Breast epithelium (tissue), 3 donors: ENCODE measurements at regions not wholly inside any gene's neighbourhood (a gene's known extent, or its start where the extent isn't known, plus 50 kb on each side); places are given as distances from the start of the nearest gene placed in this dataset.

ENCODE experiments used
- POLR2A ChIP-seq: fragments of 450-650 bp; IDR thresholded peaks from one replicate; pipeline ENCODE4 v1.6.1; 2016; ENCODE audit warnings: antibody characterized with exemption, mild to moderate bottlenecking, moderate library complexity
- POLR2AphosphoS5 ChIP-seq, 3 donors: sonication (generic); formaldehyde crosslinking; IDR thresholded peaks; one replicate each; pipeline ENCODE4 v1.6.1; 2017; ENCODE audit warnings: antibody characterized with exemption in 3 of 3
- TF ChIP-seq, protein P1 (sequence below), 3 donors: fragments of 450-650 bp; IDR thresholded peaks; one replicate each; pipeline ENCODE4 v1.5.1; 2016 to 2017; ENCODE audit warnings: antibody characterized with exemption in 3 of 3, mild to moderate bottlenecking in 3 of 3, moderate library complexity in 3 of 3

DNA sequence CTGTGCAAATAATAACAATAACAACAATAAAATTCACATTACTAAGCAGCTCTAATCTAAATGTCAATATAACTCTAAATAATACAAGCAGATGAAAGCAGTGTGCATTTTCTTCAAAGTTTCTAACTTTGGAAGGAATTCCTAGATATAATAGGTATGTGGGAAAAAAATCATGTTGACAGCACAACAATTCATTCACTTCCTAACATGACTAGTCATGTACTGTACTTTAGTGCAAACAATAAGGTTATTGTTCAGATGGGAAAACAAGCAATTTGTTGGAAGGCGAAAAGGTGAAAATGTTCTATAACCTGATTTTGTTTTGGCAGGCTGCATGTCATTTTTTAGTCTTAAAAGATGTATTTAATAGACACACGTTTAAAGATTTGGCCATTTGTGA lies 484.3 kb upstream of the JAG1 start:
- TF ChIP-seq, protein P1, sequence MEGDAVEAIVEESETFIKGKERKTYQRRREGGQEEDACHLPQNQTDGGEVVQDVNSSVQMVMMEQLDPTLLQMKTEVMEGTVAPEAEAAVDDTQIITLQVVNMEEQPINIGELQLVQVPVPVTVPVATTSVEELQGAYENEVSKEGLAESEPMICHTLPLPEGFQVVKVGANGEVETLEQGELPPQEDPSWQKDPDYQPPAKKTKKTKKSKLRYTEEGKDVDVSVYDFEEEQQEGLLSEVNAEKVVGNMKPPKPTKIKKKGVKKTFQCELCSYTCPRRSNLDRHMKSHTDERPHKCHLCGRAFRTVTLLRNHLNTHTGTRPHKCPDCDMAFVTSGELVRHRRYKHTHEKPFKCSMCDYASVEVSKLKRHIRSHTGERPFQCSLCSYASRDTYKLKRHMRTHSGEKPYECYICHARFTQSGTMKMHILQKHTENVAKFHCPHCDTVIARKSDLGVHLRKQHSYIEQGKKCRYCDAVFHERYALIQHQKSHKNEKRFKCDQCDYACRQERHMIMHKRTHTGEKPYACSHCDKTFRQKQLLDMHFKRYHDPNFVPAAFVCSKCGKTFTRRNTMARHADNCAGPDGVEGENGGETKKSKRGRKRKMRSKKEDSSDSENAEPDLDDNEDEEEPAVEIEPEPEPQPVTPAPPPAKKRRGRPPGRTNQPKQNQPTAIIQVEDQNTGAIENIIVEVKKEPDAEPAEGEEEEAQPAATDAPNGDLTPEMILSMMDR (IDR thresholded peaks at IDR 0.05), result no peak
- no peak for TF ChIP-seq POLR2AphosphoS5 (IDR thresholded peaks at IDR 0.05)
- no peak for TF ChIP-seq POLR2A
